ENCODE measurements at regions not wholly inside any gene's neighbourhood (a gene's known extent, or its start where the extent isn't known, plus 50 kb on each side); places are given as distances from the start of the nearest gene placed in this dataset.

DNA sequence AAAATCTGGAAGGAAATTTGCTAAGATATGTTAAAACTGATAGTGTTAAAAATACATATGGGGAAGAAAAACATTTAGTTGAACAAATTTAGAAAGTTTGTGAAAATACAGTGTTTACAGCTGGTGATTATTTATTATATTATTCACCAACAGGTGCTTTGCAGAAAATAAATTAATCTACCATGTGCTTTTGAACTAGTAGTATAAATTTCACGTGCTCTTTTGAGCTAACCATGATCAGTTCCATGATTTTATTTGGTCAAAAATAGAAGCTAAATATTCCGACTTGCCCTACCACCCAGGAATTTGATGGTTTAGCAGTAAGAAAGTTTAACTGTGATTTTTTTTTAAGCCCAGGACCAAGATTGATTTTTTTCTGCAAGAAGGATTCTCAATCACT, 113.3 kb downstream of the SPRY2 start:
- Histone ChIP-seq H3K9me3 (replicated peaks; ENCODE audit: control insufficient read depth, insufficient read depth, low read length) (no peaks in the 10 kb centered on the region), H3K79me2 (ENCODE audit: control insufficient read depth, insufficient read depth, low read length) (no peaks in the 10 kb centered on the region), H3K4me1 (ENCODE audit: control insufficient read depth, insufficient read depth, low read length) (no peaks in the 10 kb centered on the region), H3K27ac (ENCODE audit: control insufficient read depth, insufficient read depth) (no peak overlapping the region), H4K20me1 (ENCODE audit: control insufficient read depth, insufficient read depth) (no peaks in the 10 kb centered on the region), H2AFZ (ENCODE audit: control insufficient read depth, low read depth, low read length) (no peak overlapping the region), H3K4me2 (ENCODE audit: control insufficient read depth, insufficient read depth) (no peak overlapping the region), H3K4me3 (no peak overlapping the region), H3K9ac (ENCODE audit: control insufficient read depth, insufficient read depth, low read length) (no peak overlapping the region), H3K36me3 (ENCODE audit: control insufficient read depth in 2 of 2, insufficient read depth in 2 of 2, low read length in 1 of 2) (no peaks in the 10 kb centered on the region), H3K27me3 (replicated peaks in 1 of 2; ENCODE audit: control insufficient read depth in 2 of 2, insufficient read depth in 2 of 2, low read length in 1 of 2) (no peaks in the 10 kb centered on the region)
- intact Hi-C loops (cut with micrococcal nuclease; ENCODE audit: unreplicated experiment), result no loop called here
- SMC1A ChIA-PET (ENCODE audit: uncharacterized antibody, unreplicated experiment), result interaction anchor here (0.8 to 2.3 kb wide), 5 partner anchors 8 to 177 kb away, joined by 3 to 10 read pairs (median 4); no protein-coding TSS in a partner anchor
- no TSS peak for BruUV-seq (replicated peaks)
- TF ChIP-seq NR2C1 (IDR thresholded peaks at IDR 0.05) (no peak), STAT1 (conservative IDR thresholded peaks at IDR 0.05) (no peak), GABPA (IDR thresholded peaks at IDR 0.05; ENCODE audit: low read depth) (no peak), KDM1A (IDR thresholded peaks at IDR 0.05; ENCODE audit: borderline replicate concordance) (no peak), STAT3 (IDR thresholded peaks at IDR 0.05; ENCODE audit: low read depth, low read length) (no peak), IKZF1 (conservative IDR thresholded peaks at IDR 0.05) (no peak), PAX8 (IDR thresholded peaks at IDR 0.05) (no peak), MTA2 (IDR thresholded peaks at IDR 0.05; ENCODE audit: low read depth) (no peak), ZNF274 (IDR thresholded peaks at IDR 0.05; ENCODE audit: insufficient read depth, insufficient read length) (no peak), SREBF1 (IDR thresholded peaks at IDR 0.05; ENCODE audit: low read length) (no peak), RCOR1 (conservative IDR thresholded peaks at IDR 0.05; ENCODE audit: low read depth, low read length) (no peak), HDGF (IDR thresholded peaks at IDR 0.05) (no peak), NFYB (IDR thresholded peaks at IDR 0.05; ENCODE audit: insufficient read depth, low read depth, low read length) (no peak), LARP7 (IDR thresholded peaks at IDR 0.05) (no peak), SMARCA5 (IDR thresholded peaks at IDR 0.05) (no peak)
- TF ChIP-seq, protein P1, sequence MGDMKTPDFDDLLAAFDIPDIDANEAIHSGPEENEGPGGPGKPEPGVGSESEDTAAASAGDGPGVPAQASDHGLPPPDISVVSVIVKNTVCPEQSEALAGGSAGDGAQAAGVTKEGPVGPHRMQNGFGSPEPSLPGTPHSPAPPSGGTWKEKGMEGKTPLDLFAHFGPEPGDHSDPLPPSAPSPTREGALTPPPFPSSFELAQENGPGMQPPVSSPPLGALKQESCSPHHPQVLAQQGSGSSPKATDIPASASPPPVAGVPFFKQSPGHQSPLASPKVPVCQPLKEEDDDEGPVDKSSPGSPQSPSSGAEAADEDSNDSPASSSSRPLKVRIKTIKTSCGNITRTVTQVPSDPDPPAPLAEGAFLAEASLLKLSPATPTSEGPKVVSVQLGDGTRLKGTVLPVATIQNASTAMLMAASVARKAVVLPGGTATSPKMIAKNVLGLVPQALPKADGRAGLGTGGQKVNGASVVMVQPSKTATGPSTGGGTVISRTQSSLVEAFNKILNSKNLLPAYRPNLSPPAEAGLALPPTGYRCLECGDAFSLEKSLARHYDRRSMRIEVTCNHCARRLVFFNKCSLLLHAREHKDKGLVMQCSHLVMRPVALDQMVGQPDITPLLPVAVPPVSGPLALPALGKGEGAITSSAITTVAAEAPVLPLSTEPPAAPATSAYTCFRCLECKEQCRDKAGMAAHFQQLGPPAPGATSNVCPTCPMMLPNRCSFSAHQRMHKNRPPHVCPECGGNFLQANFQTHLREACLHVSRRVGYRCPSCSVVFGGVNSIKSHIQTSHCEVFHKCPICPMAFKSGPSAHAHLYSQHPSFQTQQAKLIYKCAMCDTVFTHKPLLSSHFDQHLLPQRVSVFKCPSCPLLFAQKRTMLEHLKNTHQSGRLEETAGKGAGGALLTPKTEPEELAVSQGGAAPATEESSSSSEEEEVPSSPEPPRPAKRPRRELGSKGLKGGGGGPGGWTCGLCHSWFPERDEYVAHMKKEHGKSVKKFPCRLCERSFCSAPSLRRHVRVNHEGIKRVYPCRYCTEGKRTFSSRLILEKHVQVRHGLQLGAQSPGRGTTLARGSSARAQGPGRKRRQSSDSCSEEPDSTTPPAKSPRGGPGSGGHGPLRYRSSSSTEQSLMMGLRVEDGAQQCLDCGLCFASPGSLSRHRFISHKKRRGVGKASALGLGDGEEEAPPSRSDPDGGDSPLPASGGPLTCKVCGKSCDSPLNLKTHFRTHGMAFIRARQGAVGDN (IDR thresholded peaks at IDR 0.05), result no peak
- TF ChIP-seq, protein P2, sequence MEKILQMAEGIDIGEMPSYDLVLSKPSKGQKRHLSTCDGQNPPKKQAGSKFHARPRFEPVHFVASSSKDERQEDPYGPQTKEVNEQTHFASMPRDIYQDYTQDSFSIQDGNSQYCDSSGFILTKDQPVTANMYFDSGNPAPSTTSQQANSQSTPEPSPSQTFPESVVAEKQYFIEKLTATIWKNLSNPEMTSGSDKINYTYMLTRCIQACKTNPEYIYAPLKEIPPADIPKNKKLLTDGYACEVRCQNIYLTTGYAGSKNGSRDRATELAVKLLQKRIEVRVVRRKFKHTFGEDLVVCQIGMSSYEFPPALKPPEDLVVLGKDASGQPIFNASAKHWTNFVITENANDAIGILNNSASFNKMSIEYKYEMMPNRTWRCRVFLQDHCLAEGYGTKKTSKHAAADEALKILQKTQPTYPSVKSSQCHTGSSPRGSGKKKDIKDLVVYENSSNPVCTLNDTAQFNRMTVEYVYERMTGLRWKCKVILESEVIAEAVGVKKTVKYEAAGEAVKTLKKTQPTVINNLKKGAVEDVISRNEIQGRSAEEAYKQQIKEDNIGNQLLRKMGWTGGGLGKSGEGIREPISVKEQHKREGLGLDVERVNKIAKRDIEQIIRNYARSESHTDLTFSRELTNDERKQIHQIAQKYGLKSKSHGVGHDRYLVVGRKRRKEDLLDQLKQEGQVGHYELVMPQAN (conservative IDR thresholded peaks at IDR 0.05), result no peak
- TF ChIP-seq, protein P3, sequence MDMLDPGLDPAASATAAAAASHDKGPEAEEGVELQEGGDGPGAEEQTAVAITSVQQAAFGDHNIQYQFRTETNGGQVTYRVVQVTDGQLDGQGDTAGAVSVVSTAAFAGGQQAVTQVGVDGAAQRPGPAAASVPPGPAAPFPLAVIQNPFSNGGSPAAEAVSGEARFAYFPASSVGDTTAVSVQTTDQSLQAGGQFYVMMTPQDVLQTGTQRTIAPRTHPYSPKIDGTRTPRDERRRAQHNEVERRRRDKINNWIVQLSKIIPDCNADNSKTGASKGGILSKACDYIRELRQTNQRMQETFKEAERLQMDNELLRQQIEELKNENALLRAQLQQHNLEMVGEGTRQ (IDR thresholded peaks at IDR 0.05; ENCODE audit: borderline replicate concordance, low read depth, low read length), result no peak
- TF ChIP-seq, protein P4, sequence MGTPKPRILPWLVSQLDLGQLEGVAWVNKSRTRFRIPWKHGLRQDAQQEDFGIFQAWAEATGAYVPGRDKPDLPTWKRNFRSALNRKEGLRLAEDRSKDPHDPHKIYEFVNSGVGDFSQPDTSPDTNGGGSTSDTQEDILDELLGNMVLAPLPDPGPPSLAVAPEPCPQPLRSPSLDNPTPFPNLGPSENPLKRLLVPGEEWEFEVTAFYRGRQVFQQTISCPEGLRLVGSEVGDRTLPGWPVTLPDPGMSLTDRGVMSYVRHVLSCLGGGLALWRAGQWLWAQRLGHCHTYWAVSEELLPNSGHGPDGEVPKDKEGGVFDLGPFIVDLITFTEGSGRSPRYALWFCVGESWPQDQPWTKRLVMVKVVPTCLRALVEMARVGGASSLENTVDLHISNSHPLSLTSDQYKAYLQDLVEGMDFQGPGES (IDR thresholded peaks at IDR 0.05), result no peak
- POLR2A ChIA-PET, result interaction anchor here (1.1 kb wide), 1 partner anchor 10 kb away, joined by 5 read pairs; no protein-coding TSS in a partner anchor
- CTCF ChIA-PET, result interaction anchor here (0.9 to 1.9 kb wide), 5 partner anchors 9 to 219 kb away, joined by 3 to 4 read pairs (median 3); no protein-coding TSS in a partner anchor
- RAD21 ChIA-PET (ENCODE audit: unreplicated experiment), result interaction anchor here (1.2 kb wide), 1 partner anchor 790 kb away, joined by 4 read pairs; no protein-coding TSS in a partner anchor
- ATAC-seq (no peak), DNase-seq (ENCODE audit: low read depth, low spot score) (no peak), FAIRE-seq (no peak)
- 0% methylated on average over 2 of the region's 2 CpGs for WGBS (ENCODE audit: insufficient coverage, insufficient replicate concordance, low lambda C conversion rate, missing lambda C conversion rate)
- in situ Hi-C loops (cut with MboI), result no loop called here

Measured in GM12878 (cell line).